Endothelial cell of umbilical vein (primary cell): ENCODE measurements at regions not wholly inside any gene's neighbourhood (a gene's known extent, or its start where the extent isn't known, plus 50 kb on each side); places are given as distances from the start of the nearest gene placed in this dataset.

Experiments
- BruUV-seq: library from RNA; stranded (reverse); fragments of 400-500 nt; replicated peaks from 2 replicates; lab custom pipeline; 2021; lab: Mats Ljungman, UMichigan
- CTCF ChIA-PET: fragments of 300-600, 350-600 bp; sonication (Branson Sonifier 250); formaldehyde crosslinking; loops from one replicate; lab custom pipeline; 2021; ENCODE audit warnings: antibody characterized with exemption, inconsistent platforms; lab: Charles Lee
- POLR2A ChIA-PET: fragments of 300-600, 350-600 bp; sonication (Branson Sonifier 250); formaldehyde crosslinking; loops from one replicate; lab custom pipeline; 2021; ENCODE audit warnings: antibody characterized with exemption, inconsistent platforms; lab: Charles Lee
- DNase-seq: peaks from one replicate; pipeline ENCODE4 v3.0.0-alpha.2; 2011; ENCODE audit warnings: low read depth, low spot score
- FAIRE-seq: peaks from 2 replicates; lab custom pipeline; 2011; peaks lifted over from hg19 to GRCh38; lab: Jason Lieb, UNC
- H2AFZ ChIP-seq: 2 replicates; pipeline ENCODE4 v1.6.0; 2012; ENCODE audit warnings: low read depth, low read length, control low read depth, inconsistent platforms
- H3K27ac ChIP-seq: 2 replicates; pipeline ENCODE4 v1.5.1; 2011; ENCODE audit warnings: low read depth, mild to moderate bottlenecking, control low read depth, low read length, moderate library complexity; ENCODE audit not compliant: insufficient read depth
- H3K27me3 ChIP-seq, 2 experiments: 2 replicates each; pipeline versions ENCODE4 v1.6.0 to v1.6.1; 2011; ENCODE audit warnings: low read length in 2 of 2, mixed read lengths in 1 of 2; ENCODE audit not compliant: control insufficient read depth in 2 of 2, insufficient read depth in 2 of 2
- H3K36me3 ChIP-seq, 2 experiments: 2 replicates in 1 of 2; 3 replicates in 1 of 2; pipeline ENCODE4 v1.5.1; 2011; ENCODE audit warnings: low read length in 2 of 2, mild to moderate bottlenecking in 1 of 2, moderate library complexity in 1 of 2; ENCODE audit not compliant: control insufficient read depth in 2 of 2, insufficient read depth in 2 of 2; ENCODE audit errors: extremely low read depth in 1 of 2
- H3K4me1 ChIP-seq: 3 replicates; pipeline ENCODE4 v1.5.1; 2011; ENCODE audit warnings: mild to moderate bottlenecking, low read length; ENCODE audit not compliant: control insufficient read depth, insufficient read depth; ENCODE audit errors: extremely low read depth
- H3K4me2 ChIP-seq: 2 replicates; pipeline ENCODE4 v1.6.1; 2011; ENCODE audit warnings: low read length, control low read depth, mixed read lengths; ENCODE audit not compliant: insufficient read depth
- H3K4me3 ChIP-seq, 3 experiments: fragments of 200-600 bp in 1 of 3; sonication (generic), shearing (Covaris generic) in 1 of 3; replicated peaks in 1 of 3; 2 replicates each; pipeline ENCODE4 v1.5.1; 2011 to 2016; ENCODE audit warnings: control low read depth in 3 of 3, low read length in 3 of 3, mild to moderate bottlenecking in 2 of 3, inconsistent platforms in 1 of 3, low read depth in 1 of 3, moderate library complexity in 1 of 3; ENCODE audit not compliant: insufficient read depth in 1 of 3
- H3K79me2 ChIP-seq: 2 replicates; pipeline ENCODE4 v1.6.0; 2012; ENCODE audit warnings: low read length, inconsistent platforms; ENCODE audit not compliant: control insufficient read depth, insufficient read depth
- H3K9ac ChIP-seq: replicated peaks from 2 replicates; pipeline ENCODE3; 2011; ENCODE audit warnings: low read length, control low read depth; ENCODE audit not compliant: insufficient read depth; ENCODE audit errors: extremely low read depth
- H3K9me1 ChIP-seq: replicated peaks from 3 replicates; pipeline ENCODE4 v1.6.0; 2011; ENCODE audit warnings: mild to moderate bottlenecking, low read length; ENCODE audit not compliant: control insufficient read depth, insufficient read depth; ENCODE audit errors: extremely low read depth
- H3K9me3 ChIP-seq: replicated peaks from 2 replicates; pipeline ENCODE4 v1.5.1; 2012; ENCODE audit warnings: low read length, inconsistent platforms; ENCODE audit not compliant: control insufficient read depth, insufficient read depth
- H4K20me1 ChIP-seq: replicated peaks from 2 replicates; pipeline ENCODE3; 2011; ENCODE audit warnings: mild to moderate bottlenecking, low read length; ENCODE audit not compliant: control insufficient read depth, insufficient read depth; ENCODE audit errors: extremely low read depth
- CTCF ChIP-seq, 2 donors: IDR thresholded peaks; 1 replicate in 1 of 2; 2 replicates in 1 of 2; pipeline ENCODE4 v1.5.1; 2011; ENCODE audit warnings: low read length in 2 of 2, mild to moderate bottlenecking in 2 of 2, moderate library complexity in 2 of 2, control low read depth in 1 of 2, inconsistent platforms in 1 of 2, low read depth in 1 of 2; ENCODE audit not compliant: insufficient read depth in 1 of 2; ENCODE audit errors: extremely low read depth in 1 of 2
- EZH2 ChIP-seq: IDR thresholded peaks from 2 replicates; pipeline ENCODE4 v1.6.1; 2012; ENCODE audit warnings: borderline replicate concordance, low read depth, mild to moderate bottlenecking, moderate library complexity, low read length, inconsistent platforms; ENCODE audit not compliant: severe bottlenecking
- FOS ChIP-seq: IDR thresholded peaks from 2 replicates; pipeline ENCODE4 v1.6.1; 2011; ENCODE audit warnings: mild to moderate bottlenecking, low read length, moderate library complexity, borderline replicate concordance; ENCODE audit not compliant: insufficient read depth
- GATA2 ChIP-seq: IDR thresholded peaks from 2 replicates; pipeline ENCODE4 v1.7.0; 2011; ENCODE audit warnings: low read depth, mild to moderate bottlenecking, moderate library complexity, mixed read lengths, low read length; ENCODE audit not compliant: insufficient read length, insufficient read depth
- JUN ChIP-seq: IDR thresholded peaks from 2 replicates; pipeline ENCODE4 v1.6.1; 2011; ENCODE audit warnings: borderline replicate concordance, low read depth; ENCODE audit not compliant: insufficient read length, insufficient read depth
- MAX ChIP-seq: IDR thresholded peaks from 2 replicates; pipeline ENCODE4 v1.6.1; 2011; ENCODE audit not compliant: insufficient read depth, insufficient read length
- MYC ChIP-seq: IDR thresholded peaks from one replicate; pipeline ENCODE4 v1.6.1; 2011; ENCODE audit warnings: mild to moderate bottlenecking, low read depth, low read length
- POLR2A ChIP-seq: IDR thresholded peaks from 2 replicates; pipeline ENCODE4 v1.6.1; 2012; ENCODE audit warnings: low read depth, mild to moderate bottlenecking, control low read depth, low read length
- POLR2AphosphoS5 ChIP-seq: IDR thresholded peaks from 2 replicates; pipeline ENCODE4 v1.6.1; 2012; ENCODE audit warnings: low read depth, mild to moderate bottlenecking, control low read depth, low read length, moderate library complexity; ENCODE audit not compliant: insufficient read depth
- dilution Hi-C: fragments of 300-500 bp; cut with MboI; formaldehyde crosslinking; loops from one replicate; pipeline ENCODE4 v1.15.0; 2019; ENCODE audit warnings: low sequenced_read_pairs; ENCODE audit not compliant: extremely low pct_ligation_motif_present
- intact Hi-C: fragments of 100-400 bp; cut with micrococcal nuclease; formaldehyde crosslinking; loops from one replicate; pipeline ENCODE4 v1.10.0; 2022

GRCh38 chr1:102640872-102641271 is 467.4 kb downstream of the COL11A1 start:
- intact Hi-C loops = no loop called here
- FAIRE-seq (no peak), DNase-seq (no peak)
- BruUV-seq = no TSS peak
- ChIA-PET POLR2A (no interaction called here), CTCF (interaction anchor here (1.0 kb wide), 1 partner anchor 8 kb away, joined by 3 read pairs; no protein-coding TSS in a partner anchor)
- H3K79me2 ChIP-seq = no peaks in the 10 kb centered on the region
- H3K4me1 ChIP-seq = no peaks in the 10 kb centered on the region
- H3K9me3 ChIP-seq = no peaks in the 10 kb centered on the region
- no peak overlapping the region for H3K4me2 ChIP-seq
- H3K9me1 ChIP-seq = no peaks in the 10 kb centered on the region
- no peak overlapping the region for H2AFZ ChIP-seq
- TF ChIP-seq EZH2 (no peak), POLR2A (no peak), CTCF (IDR thresholded peaks at IDR 0.05; ENCODE audit: extremely low read depth in 1 of 2, insufficient read depth in 1 of 2, low read depth in 1 of 2, low read length in 2 of 2) (no peak), JUN (no peak), MYC (no peak), GATA2 (no peak), FOS (no peak), MAX (no peak), POLR2AphosphoS5 (no peak)
- dilution Hi-C loops = no loop called here
- H3K4me3 ChIP-seq = no peak overlapping the region
- H4K20me1 ChIP-seq = no peaks in the 10 kb centered on the region
- no peaks in the 10 kb centered on the region for H3K36me3 ChIP-seq
- H3K27ac ChIP-seq = no peak overlapping the region
- no peaks in the 10 kb centered on the region for H3K27me3 ChIP-seq
- no peak overlapping the region for H3K9ac ChIP-seq
